GM23338 (cell line): ENCODE measurements at regions not wholly inside any gene's neighbourhood (a gene's known extent, or its start where the extent isn't known, plus 50 kb on each side); places are given as distances from the start of the nearest gene placed in this dataset.

Source experiments
- ATAC-seq: fragments of 200-7000 bp; cut with Tn5 transposase; 3 replicates; pipeline ENCODE4 v1.9.1; 2020
- DNase-seq: peaks from one replicate; pipeline ENCODE4 v3.0.0-alpha.2; 2015; ENCODE audit warnings: low spot score
- H2AFZ ChIP-seq: fragments of 200-600 bp; sonication (generic); 2 replicates; pipeline ENCODE4 v1.8.0; 2016; ENCODE audit warnings: antibody characterized with exemption, mild to moderate bottlenecking, moderate library complexity
- H3F3A ChIP-seq: fragments of 200-600 bp; sonication (generic); replicated peaks from 2 replicates; pipeline ENCODE4 v1.8.0; 2017; ENCODE audit warnings: antibody characterized with exemption, mixed run types, low read depth
- H3K27ac ChIP-seq: fragments of 200-600 bp; sonication (generic); 2 replicates; pipeline ENCODE4 v1.6.1; 2016; ENCODE audit warnings: low read depth
- H3K27me3 ChIP-seq: fragments of 200-600 bp; sonication (generic); 2 replicates; pipeline ENCODE4 v1.8.0; 2016; ENCODE audit warnings: mild to moderate bottlenecking, mixed run types, moderate library complexity; ENCODE audit not compliant: insufficient read depth
- H3K36me3 ChIP-seq: fragments of 200-600 bp; sonication (generic); 2 replicates; pipeline ENCODE4 v1.8.0; 2016; ENCODE audit warnings: mild to moderate bottlenecking; ENCODE audit not compliant: insufficient read depth
- H3K4me1 ChIP-seq: fragments of 200-600 bp; sonication (generic); 2 replicates; pipeline ENCODE4 v1.8.0; 2016; ENCODE audit warnings: mild to moderate bottlenecking, moderate library complexity; ENCODE audit not compliant: insufficient read depth
- H3K4me2 ChIP-seq: fragments of 200-600 bp; sonication (generic); 2 replicates; pipeline ENCODE4 v1.7.1; 2017; ENCODE audit warnings: mixed run types
- H3K4me3 ChIP-seq: fragments of 200-600 bp; sonication (generic); 2 replicates; pipeline ENCODE4 v1.6.1; 2016; ENCODE audit warnings: mixed run types
- H3K79me2 ChIP-seq: fragments of 200-600 bp; sonication (generic); replicated peaks from 2 replicates; pipeline ENCODE4 v1.8.0; 2017; ENCODE audit warnings: mild to moderate bottlenecking; ENCODE audit not compliant: insufficient read depth
- H3K9me2 ChIP-seq: fragments of 200-600 bp; sonication (generic); 2 replicates; pipeline ENCODE4 v1.8.0; 2017; ENCODE audit not compliant: insufficient read depth
- H4K20me1 ChIP-seq: fragments of 200-600 bp; sonication (generic); replicated peaks from 2 replicates; pipeline ENCODE4 v1.8.0; 2017; ENCODE audit warnings: mild to moderate bottlenecking; ENCODE audit not compliant: insufficient read depth
- H3K27ac Mint-ChIP-seq: 2 replicates; pipeline ENCODE4 v1.8.0; 2020; ENCODE audit warnings: inconsistent platforms, mild to moderate bottlenecking, moderate library complexity, mixed read lengths
- H3K27me3 Mint-ChIP-seq: 3 replicates; pipeline ENCODE4 v1.8.0; 2022; ENCODE audit warnings: low read depth, mild to moderate bottlenecking, moderate library complexity, mixed read lengths, inconsistent platforms; ENCODE audit not compliant: insufficient read depth, poor library complexity
- H3K36me3 Mint-ChIP-seq: 3 replicates; pipeline ENCODE4 v1.8.0; 2021; ENCODE audit warnings: low read depth, mild to moderate bottlenecking, inconsistent platforms, moderate library complexity, mixed read lengths
- H3K4me1 Mint-ChIP-seq: 3 replicates; pipeline ENCODE4 v1.8.0; 2020; ENCODE audit warnings: mild to moderate bottlenecking, inconsistent platforms, mixed read lengths
- H3K4me3 Mint-ChIP-seq: 3 replicates; pipeline ENCODE4 v1.8.0; 2021; ENCODE audit warnings: moderate library complexity, mild to moderate bottlenecking, inconsistent platforms, mixed read lengths
- H3K9me3 Mint-ChIP-seq: 3 replicates; pipeline ENCODE4 v1.8.0; 2020; ENCODE audit warnings: moderate library complexity, mild to moderate bottlenecking, inconsistent platforms, mixed read lengths
- CREB1 ChIP-seq: fragments of 250-450 bp; sonication (Bioruptor Pico); IDR thresholded peaks from 2 replicates; pipeline ENCODE4 v1.5.0; 2020; ENCODE audit warnings: low read depth, mild to moderate bottlenecking, moderate library complexity
- ETS1 ChIP-seq: IDR thresholded peaks from 2 replicates; pipeline ENCODE4 v1.6.1; 2016; ENCODE audit warnings: antibody characterized with exemption
- JUNB ChIP-seq: IDR thresholded peaks from one replicate; pipeline ENCODE4 v1.6.1; 2016; ENCODE audit warnings: antibody characterized with exemption; ENCODE audit not compliant: unreplicated experiment
- NANOG ChIP-seq: IDR thresholded peaks from 2 replicates; pipeline ENCODE4 v1.6.1; 2016; ENCODE audit warnings: antibody characterized with exemption, borderline replicate concordance
- POLR2AphosphoS5 ChIP-seq: IDR thresholded peaks from 2 replicates; pipeline ENCODE4 v1.6.1; 2016; ENCODE audit warnings: antibody characterized with exemption, low read depth
- STAT1 ChIP-seq: IDR thresholded peaks from one replicate; pipeline ENCODE4 v1.6.1; 2016; ENCODE audit warnings: antibody characterized with exemption; ENCODE audit not compliant: unreplicated experiment
- ZNF114 ChIP-seq: fragments of 250-450 bp; sonication (Bioruptor Pico); IDR thresholded peaks from 2 replicates; pipeline ENCODE4 v1.5.0; 2020; ENCODE audit warnings: mild to moderate bottlenecking, moderate library complexity
- ZNF331 ChIP-seq: fragments of 250-450 bp; sonication (Bioruptor Pico); IDR thresholded peaks from 2 replicates; pipeline ENCODE4 v1.5.0; 2020; ENCODE audit warnings: low read depth, mild to moderate bottlenecking, moderate library complexity
- ZNF462 ChIP-seq: fragments of 250-450 bp; sonication (Bioruptor Pico); IDR thresholded peaks from 2 replicates; pipeline ENCODE4 v1.5.0; 2020; ENCODE audit warnings: mild to moderate bottlenecking, moderate library complexity
- TF ChIP-seq, protein P1 (sequence below), 2 experiments: fragments of 200-600 bp in 1 of 2; sonication (generic) in 1 of 2; conservative IDR thresholded peaks; 2 replicates each; pipeline versions ENCODE4 v1.5.1 to v1.6.1; 2016 to 2017; ENCODE audit warnings: antibody characterized with exemption in 2 of 2, low read depth in 2 of 2, mild to moderate bottlenecking in 2 of 2, moderate library complexity in 1 of 2
- TF ChIP-seq, protein P2 (sequence below): IDR thresholded peaks from one replicate; pipeline ENCODE4 v1.6.1; 2018; ENCODE audit warnings: antibody characterized with exemption; ENCODE audit not compliant: unreplicated experiment

DNA sequence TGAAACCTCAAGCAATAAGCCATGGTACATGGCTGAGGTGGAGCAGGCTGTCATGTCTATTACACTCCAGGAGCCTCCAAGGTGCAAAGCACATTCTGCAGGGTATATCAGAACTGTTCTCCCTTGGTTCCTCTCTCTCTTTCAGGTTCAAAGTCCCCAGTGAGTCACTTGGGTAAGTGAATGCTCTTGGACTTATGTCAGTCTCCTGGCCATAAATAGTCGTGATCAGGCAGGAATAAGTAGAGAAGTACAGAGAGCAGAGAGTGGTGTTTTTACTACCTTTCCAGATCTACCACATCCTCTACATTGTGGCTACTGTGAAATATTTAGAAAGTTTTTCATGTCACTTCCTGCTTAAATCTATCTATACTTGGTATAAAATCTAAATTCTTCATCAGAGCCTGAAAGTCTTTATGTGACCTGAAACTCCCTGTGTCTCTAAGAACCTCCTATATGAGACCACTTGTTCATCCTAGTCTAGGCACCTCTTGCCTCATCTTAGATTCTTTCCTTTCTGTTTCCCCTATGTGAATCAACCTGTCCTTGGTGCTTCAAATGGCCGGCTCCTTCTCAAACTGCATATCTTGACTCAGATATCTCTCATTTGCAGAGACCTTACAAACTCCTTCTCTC is 1077.6 kb upstream of the MAP3K7 start (continued):
- TF ChIP-seq ZNF462 (CRISPR knock-in tag) (no peak), ETS1 (no peak), CREB1 (CRISPR knock-in tag) (no peak), JUNB (no peak), ZNF331 (CRISPR knock-in tag) (no peak), NANOG (no peak)

GRCh38 chr6:91660893-91661292 is 1074.0 kb upstream of the MAP3K7 start:
- H3K4me3 ChIP-seq, result no peak overlapping the region
- H3K27ac Mint-ChIP-seq, result no peak overlapping the region
- H3K27ac ChIP-seq, result no peak overlapping the region
- no peak for TF ChIP-seq JUNB
- no peak for TF ChIP-seq ZNF114 (CRISPR knock-in tag)
- no peak for TF ChIP-seq CREB1 (CRISPR knock-in tag)
- TF ChIP-seq ETS1, result no peak
- TF ChIP-seq NANOG, result no peak
- no peak for TF ChIP-seq POLR2AphosphoS5
- no peak for TF ChIP-seq STAT1
- TF ChIP-seq, protein P1, sequence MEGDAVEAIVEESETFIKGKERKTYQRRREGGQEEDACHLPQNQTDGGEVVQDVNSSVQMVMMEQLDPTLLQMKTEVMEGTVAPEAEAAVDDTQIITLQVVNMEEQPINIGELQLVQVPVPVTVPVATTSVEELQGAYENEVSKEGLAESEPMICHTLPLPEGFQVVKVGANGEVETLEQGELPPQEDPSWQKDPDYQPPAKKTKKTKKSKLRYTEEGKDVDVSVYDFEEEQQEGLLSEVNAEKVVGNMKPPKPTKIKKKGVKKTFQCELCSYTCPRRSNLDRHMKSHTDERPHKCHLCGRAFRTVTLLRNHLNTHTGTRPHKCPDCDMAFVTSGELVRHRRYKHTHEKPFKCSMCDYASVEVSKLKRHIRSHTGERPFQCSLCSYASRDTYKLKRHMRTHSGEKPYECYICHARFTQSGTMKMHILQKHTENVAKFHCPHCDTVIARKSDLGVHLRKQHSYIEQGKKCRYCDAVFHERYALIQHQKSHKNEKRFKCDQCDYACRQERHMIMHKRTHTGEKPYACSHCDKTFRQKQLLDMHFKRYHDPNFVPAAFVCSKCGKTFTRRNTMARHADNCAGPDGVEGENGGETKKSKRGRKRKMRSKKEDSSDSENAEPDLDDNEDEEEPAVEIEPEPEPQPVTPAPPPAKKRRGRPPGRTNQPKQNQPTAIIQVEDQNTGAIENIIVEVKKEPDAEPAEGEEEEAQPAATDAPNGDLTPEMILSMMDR (conservative IDR thresholded peaks at IDR 0.05; ENCODE audit: low read depth in 2 of 2), result no peak
- TF ChIP-seq, protein P2, sequence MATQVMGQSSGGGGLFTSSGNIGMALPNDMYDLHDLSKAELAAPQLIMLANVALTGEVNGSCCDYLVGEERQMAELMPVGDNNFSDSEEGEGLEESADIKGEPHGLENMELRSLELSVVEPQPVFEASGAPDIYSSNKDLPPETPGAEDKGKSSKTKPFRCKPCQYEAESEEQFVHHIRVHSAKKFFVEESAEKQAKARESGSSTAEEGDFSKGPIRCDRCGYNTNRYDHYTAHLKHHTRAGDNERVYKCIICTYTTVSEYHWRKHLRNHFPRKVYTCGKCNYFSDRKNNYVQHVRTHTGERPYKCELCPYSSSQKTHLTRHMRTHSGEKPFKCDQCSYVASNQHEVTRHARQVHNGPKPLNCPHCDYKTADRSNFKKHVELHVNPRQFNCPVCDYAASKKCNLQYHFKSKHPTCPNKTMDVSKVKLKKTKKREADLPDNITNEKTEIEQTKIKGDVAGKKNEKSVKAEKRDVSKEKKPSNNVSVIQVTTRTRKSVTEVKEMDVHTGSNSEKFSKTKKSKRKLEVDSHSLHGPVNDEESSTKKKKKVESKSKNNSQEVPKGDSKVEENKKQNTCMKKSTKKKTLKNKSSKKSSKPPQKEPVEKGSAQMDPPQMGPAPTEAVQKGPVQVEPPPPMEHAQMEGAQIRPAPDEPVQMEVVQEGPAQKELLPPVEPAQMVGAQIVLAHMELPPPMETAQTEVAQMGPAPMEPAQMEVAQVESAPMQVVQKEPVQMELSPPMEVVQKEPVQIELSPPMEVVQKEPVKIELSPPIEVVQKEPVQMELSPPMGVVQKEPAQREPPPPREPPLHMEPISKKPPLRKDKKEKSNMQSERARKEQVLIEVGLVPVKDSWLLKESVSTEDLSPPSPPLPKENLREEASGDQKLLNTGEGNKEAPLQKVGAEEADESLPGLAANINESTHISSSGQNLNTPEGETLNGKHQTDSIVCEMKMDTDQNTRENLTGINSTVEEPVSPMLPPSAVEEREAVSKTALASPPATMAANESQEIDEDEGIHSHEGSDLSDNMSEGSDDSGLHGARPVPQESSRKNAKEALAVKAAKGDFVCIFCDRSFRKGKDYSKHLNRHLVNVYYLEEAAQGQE, result no peak

More at GRCh38 chr6:91660893-91661292, 1074.0 kb upstream of the MAP3K7 start:
- Mint-ChIP-seq H3K27me3 (no peaks in the 10 kb centered on the region), H3K4me3 (no peak overlapping the region), H3K9me3 (no peaks in the 10 kb centered on the region; the same call in 1 of the 3 replicates), H3K4me1 (peaks cover 4% of the 10 kb centered on the region; the same call in 1 of the 3 replicates), H3K36me3 (no peaks in the 10 kb centered on the region; the same call in 2 of the 3 replicates)
- H3K9me2 ChIP-seq, result peaks cover 5% of the 10 kb centered on the region; the same call in 1 of the 2 replicates
- no peak for ATAC-seq
- no peaks in the 10 kb centered on the region for H3K4me1 ChIP-seq
- H3K4me2 ChIP-seq, result no peak overlapping the region
- H3F3A ChIP-seq, result no peaks in the 10 kb centered on the region
- H3K79me2 ChIP-seq, result no peaks in the 10 kb centered on the region
- no peaks in the 10 kb centered on the region for H3K27me3 ChIP-seq
- no peaks in the 10 kb centered on the region for H3K36me3 ChIP-seq
- no peaks in the 10 kb centered on the region for H4K20me1 ChIP-seq
- DNase-seq, result no peak
- no peak overlapping the region for H2AFZ ChIP-seq
